T-helper 2 cell treated with Interferon-gamma antibody and Interleukin-4, amounts not matched to agents 100 ng/mL and 5 ng/mL, for 36 hours (primary cell): ENCODE measurements at regions not wholly inside any gene's neighbourhood (a gene's known extent, or its start where the extent isn't known, plus 50 kb on each side); places are given as distances from the start of the nearest gene placed in this dataset.
"Not testable (repeated sequence)": the region's sequence is repeated elsewhere in the genome, so short reads cannot be mapped to it uniquely, and the experiment has no call there.

Experiments
- intact Hi-C: fragments of 100-400 bp; cut with micrococcal nuclease; formaldehyde crosslinking; loops from one replicate; pipeline ENCODE4 v1.15.1; 2023

DNA sequence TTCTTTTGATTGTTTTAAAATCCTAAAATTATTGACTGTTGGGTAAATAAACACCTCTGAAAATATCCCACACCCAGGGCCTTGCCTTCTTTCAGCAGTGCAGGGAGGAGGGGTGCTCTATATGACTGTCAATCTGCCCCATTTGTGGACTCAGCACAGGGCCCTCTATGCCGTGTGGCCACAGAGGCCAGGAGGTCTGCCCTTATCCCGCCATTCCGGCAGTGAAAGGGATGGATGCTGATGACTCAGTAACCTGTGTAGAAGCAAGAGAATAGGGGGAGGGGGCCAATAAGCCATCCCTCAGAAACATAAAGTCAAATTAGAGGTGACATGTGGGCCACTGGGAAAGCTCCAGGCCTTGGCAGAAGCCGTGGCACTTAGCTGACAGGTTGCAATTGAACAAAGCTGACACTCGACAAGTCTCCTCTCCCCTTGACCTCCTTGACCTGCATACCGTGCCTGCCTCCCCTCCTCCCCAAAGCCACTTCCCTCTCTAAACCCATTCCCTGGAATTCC is 281.4 kb upstream of the DYNLRB2 start:
- intact Hi-C loops = no loop called here

DNA sequence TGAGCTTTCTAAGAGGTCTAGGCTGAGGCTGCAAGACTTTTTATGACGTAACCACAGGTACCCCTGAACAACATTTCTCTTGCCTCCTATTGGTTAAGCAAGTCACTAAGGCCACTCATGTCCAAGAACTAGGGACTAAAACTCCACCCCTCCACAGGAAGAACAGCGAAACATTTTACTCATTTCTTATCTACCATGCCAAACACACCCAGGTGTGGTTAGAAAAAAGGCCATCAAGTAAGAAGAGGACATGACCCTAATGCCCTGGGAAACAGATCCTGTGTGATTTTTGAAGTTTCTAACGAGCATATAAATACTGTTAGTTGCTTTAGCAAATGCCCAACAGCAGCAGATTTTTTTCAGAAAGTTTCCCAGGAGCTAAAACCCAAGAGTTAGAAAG is 282.4 kb upstream of the DYNLRB2 start:
- intact Hi-C loops = no loop called here

DNA sequence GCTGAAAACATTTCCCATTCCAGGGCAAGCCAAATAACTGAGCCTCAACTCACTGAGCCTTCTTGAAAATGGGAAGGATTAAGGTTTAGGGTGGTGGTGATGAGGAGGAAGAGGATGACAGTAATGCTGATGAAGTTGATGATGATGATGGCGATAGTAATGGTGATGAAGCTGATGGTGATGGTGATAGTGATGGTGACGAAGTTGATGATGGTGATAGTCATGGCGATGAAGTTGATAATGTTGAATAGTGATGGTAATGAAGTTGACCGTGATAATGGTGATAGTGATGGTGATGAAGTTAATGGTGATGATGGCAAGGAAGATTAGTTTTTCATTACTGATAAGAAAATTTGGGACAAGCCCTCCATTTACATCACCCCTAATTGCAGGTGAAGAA is 285.8 kb upstream of the DYNLRB2 start:
- intact Hi-C loops = no loop called here

DNA sequence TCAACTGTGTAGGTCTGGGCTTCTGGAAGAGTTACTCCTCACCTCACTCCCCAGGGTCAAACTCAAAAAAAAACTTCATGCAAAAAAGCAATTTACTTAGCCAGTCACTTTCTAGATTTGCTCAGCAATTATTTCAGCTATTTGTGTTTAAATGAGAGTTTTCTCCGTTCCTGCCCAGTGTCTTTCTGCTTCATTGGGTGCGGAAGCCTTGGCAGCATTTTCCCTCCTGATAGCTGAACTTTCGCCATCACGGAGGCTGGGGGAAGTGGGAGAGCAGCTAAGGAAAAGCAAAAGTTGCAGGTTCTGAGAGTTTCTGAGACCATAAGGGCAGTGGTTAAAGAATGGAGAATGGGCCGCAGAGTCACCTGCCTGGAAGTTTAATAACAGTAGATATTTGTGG is 287.1 kb upstream of the DYNLRB2 start:
- intact Hi-C loops = no loop called here

DNA sequence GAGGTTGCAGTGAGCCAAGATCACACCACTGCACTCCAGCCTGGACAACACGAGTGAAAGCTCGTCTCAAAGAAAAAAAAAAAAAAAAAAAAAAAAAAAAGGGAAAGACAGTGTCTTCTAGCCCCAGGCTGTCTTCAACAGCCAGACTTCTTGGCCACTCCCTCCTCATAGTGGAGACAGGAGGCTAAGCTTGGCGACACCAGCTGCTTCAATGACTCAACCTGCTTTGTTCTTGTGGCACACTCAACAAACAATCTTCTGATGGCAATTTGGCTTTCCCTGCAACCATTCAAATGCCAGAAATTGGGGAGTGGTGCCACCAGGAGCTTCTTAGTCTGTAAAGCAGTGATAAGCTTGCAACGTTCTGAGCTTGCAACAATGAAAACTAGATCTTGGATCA is 290.4 kb upstream of the DYNLRB2 start:
- intact Hi-C loops = no loop called here

DNA sequence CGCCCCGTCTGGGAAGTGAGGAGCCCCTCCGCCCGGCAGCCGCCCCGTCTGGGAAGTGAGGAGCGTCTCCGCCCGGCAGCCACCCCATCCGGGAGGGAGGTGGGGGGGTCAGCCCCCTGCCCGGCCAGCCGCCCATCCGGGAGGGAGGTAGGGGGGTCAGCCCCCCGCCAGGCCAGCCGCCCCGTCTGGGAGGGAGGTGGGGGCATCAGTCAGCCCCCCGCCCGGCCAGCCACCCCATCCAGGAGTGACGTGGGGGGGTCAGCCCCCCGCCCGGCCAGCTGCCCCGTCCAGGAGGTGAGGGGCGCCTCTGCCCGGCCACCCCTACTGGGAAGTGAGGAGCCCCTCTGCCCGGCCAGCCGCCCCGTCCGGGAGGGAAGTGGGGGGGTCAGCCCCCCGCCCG is 297.5 kb upstream of the DYNLRB2 start:
- intact Hi-C loops = not testable (repeated sequence)

DNA sequence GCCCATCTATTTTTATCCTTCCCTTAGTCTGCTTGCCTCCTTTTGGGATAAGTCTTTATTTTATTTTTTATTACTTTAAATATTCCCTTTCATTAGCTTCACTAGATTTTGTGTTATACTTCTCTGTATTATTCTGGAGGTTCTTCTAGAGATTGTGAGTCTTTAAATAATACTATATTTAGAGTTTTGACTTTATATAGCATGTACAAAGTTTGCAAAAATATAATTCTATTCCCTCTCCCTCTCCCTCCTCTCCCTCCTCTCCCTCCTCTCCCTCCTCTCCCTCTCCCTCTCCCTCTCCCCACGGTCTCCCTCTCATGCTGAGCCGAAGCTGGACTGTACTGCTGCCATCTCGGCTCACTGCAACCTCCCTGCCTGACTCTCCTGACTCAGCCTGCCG is 298.5 kb upstream of the DYNLRB2 start:
- intact Hi-C loops = not testable (repeated sequence)

DNA sequence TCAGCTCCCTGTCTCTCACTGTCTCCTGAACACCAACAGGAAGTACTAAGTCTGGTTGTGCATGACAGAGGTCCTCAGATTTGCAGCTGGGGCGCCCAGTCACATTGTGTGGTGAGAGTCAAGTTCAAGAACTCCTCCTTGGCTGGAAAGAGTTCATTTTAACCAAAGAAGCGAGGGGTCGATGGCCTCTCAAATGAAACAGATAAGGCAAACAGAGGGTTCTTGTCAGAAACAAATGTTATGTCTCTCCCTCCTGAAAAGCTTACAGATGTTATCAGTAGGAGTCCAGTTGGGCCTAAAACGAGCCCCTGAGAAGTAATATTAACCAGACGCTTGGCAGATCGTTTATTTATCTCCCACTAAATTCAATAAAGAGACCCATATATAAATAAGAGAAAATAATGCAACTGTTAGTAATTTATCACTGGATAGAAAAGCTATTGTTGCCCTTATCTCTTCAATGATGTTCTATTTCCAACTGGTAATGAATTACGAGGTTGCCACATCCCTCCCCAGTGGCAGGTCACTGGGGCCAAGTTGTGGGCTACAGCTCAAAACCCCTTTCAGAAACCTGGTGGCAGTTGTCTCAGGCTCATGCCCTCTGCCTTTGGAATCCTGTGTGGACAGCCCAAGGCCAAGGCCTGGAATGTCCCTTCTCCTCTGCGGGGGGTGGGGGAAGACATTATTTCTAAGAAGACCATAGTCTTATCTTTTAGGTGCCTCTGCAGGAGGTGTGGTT is 307.5 kb upstream of the DYNLRB2 start:
- intact Hi-C loops = no loop called here

DNA sequence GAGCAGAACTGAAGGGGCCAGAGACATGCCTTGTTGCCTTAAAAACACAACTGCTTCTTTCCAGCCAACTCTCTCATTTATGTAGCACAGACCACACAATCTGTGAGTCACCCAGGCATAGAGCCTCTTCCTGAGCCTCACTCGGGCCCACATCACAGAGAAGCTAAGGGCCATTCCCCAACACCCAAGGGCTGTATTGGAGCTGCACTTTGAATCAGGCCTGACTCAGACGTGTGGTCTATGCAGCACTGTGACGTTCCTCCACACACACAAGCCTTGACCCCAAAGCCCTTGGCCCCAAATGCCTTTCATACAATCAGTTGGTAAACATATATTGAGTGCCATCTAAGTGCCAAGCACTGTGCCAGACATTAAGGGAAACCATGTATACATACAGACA is 308.9 kb upstream of the DYNLRB2 start:
- intact Hi-C loops = no loop called here

DNA sequence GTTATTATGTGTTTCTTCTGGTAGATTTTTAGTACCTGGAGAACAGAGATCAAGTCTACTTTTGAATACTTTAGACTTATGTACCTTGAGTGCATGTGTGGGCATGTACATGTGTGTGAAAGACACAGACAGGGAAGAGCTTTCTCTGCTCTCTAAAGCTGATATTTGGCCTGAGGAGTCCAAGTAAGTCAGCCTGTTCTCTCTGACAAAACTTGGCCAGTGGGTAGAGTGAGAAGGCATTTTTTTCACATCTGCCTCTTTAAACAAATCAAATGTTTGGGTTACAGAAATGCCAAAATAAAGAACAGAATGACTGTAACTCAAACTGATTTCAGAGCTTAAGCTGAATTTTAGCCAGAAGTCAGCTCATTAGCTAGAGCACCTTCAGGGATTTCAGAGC is 309.7 kb upstream of the DYNLRB2 start:
- intact Hi-C loops = no loop called here

DNA sequence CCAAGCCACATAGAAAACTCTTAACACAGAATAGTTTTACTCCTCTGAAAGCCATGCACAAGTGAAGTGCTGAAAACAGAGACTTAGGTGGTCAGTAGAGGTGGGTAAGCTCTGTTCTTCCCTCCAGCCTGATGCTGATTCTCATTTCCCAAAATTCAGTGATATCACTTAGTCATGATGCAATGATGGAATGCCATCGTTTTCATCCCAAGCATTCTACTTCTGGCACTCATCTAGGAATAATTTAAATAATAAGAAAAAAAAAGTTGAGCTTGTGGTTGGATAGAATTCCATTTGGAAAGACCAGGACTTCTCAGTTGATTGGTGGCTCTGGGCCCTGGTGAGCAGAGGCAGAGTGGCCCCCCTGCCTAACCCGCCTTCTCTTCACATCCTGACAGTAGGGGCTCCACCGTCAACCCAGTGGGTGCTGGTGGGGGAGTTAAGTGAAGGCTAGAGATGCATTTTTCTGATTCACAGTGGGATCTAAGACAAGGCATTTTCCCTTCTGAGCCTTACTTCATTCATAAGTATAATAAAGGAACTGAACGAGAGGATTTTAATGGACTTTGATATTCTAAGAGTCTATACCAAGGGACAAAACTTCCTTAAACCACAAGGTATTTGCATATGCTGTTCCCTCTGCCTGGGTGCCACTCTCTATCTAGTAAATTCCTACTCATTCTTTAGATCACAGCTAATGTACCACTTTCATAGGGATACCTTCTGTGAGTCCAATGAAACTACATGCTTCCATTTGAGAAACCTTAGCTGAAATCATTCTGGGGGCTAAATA is 310.3 kb upstream of the DYNLRB2 start:
- intact Hi-C loops = no loop called here

DNA sequence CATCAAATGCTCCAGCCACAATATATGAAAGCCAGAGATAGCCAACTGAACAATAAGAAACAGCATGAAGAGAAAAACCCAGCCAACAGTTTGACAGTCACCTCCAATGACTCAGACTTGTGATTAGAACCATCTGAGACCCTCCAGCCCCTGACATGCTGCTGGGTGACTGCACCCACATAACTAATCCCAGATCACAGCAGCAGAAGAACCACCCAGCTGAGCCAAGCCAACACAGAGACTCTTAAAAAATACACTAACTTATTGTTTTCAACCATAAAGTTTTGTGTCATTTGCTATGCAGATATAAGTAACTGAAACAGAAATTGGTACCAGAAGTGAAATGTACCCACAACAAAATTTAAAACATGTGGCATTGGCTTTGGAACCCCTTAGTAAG is 314.3 kb upstream of the DYNLRB2 start:
- intact Hi-C loops = no loop called here

DNA sequence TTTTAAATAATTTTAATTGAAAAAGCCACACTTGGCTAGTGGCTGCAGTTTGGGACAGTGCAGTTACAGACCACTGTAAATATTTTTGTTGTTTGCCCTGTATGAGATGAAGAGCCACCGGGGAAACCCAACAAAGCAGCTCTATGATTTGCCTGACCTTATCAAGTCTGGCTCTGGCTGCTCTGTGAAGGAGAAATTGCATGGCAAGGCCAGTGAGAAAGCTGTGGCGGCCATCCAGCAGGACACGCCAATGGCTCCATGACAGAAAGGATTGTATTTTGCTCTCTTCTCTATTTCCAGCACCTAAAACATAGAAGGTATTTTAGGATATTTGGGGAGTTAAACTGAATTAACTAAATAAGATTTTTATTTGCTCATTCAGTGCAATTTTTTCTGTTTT is 330.0 kb upstream of the DYNLRB2 start:
- intact Hi-C loops = no loop called here

DNA sequence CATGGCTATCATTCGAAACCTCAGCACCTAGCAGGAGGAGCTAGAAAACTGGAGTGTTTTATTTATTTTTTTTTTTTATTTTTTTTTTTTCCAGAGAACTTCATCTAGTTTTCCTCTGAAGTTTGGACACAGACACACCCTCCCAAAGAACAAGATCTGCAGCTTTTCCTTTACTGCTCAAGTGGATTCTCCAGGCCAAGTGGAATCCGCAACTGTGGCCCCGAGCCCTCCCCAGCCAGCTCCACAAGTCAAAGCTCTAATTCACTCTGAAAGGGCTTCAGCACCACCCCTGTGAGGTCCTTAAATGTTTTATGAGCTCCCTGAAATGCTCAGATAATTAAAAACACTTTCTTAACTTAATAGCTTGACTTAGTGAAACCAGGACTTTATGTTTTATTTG is 332.1 kb upstream of the DYNLRB2 start:
- intact Hi-C loops = no loop called here

DNA sequence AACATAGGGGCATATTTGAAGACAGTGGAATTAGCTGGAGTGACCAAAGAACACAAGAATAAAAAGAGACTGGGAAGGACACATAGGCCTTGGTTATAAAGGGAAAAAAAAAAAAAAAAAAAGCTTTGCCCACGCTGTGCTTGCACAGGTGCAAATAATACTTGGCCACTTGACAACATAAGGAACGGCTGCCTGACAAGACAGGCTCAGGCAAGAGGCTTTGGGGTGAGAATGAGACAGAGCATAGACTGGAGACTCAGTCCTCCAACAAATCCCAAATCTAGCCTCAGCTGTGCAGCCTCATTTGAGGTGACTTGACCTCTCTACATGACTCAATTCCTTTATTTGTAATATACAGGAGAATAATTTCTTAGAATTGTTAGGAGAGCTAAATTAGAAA is 332.8 kb upstream of the DYNLRB2 start:
- intact Hi-C loops = no loop called here

DNA sequence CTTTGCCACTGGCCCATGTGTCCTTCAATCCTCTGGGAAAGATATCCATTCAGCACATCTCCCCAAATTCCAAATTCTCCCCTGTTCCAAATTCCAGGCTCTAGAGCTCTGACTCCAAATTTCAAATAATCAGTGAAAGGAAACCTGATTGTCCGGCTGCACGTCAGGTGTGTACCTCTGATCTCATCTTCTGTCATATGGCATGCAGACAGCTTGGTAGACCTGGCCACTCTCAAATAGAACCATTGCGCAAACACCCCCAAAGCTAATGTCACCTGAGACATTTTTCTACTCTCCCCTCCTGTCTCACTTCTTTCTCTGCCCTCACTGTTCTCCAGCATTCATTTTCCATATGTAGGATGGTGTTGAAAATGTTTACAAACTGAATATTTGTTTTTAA is 337.0 kb upstream of the DYNLRB2 start:
- intact Hi-C loops = no loop called here

DNA sequence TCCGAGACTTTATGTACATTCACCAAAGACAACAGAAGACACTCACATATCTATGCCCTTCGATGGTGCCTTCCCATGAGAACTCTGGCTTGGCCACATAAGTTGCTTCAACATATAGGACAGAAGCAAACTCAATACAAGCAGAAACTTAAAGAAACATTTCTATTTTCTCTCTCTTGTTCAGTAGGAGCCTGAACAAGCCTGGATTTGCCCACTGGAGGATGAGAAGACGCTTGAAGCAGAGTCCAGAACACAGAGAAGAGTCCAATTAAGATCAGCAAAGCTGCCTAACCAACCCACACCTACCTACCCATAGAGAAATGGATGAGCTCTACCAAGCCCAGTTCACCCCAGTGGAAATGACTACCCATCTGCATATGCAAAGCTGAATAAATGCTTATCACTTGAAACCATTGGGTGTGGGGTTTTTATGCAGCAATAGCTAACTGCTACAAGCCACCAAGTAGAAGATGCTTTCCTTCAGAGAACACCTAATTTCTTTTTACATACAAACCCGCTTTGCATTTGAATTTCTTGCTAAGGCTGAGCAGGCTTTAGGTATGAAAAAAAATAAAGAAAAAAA is 337.9 kb upstream of the DYNLRB2 start:
- intact Hi-C loops = no loop called here

DNA sequence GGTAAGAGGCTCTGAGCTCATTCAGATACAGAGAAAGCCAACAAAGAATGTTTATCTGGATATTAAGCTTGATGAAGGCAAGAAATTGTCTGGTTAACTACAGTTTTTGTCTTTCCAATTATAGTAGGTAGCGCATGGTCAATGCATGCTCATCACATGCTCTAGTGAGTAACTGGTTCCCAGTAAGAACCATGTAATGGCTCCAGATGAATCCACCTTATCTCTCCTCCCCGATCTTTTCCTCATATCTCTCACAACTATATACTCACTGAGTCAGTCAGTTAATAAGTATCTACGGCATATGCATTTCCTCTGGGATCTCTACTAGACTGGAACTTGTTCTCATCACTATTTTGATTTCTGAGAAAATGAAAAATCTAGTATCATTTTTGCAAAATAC is 340.7 kb upstream of the DYNLRB2 start:
- intact Hi-C loops = no loop called here

DNA sequence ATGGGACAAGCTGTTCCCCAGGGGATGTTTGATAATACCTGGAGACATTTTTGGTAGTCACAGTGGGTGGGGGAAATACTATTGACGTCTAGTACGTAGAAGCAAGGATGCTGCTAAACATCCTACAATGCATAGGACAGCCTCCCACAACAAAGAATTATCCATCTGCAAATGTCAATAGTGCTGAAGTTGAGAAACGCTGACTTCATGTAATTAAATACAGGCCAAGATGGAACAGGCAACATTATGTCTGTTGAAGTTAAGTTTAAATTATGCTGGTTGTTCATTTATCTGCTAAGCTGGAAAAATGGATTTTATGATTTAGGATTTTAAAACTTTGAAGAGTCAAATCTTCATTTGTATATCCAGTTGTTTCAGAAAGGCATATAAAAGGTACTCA is 341.2 kb upstream of the DYNLRB2 start:
- intact Hi-C loops = no loop called here

DNA sequence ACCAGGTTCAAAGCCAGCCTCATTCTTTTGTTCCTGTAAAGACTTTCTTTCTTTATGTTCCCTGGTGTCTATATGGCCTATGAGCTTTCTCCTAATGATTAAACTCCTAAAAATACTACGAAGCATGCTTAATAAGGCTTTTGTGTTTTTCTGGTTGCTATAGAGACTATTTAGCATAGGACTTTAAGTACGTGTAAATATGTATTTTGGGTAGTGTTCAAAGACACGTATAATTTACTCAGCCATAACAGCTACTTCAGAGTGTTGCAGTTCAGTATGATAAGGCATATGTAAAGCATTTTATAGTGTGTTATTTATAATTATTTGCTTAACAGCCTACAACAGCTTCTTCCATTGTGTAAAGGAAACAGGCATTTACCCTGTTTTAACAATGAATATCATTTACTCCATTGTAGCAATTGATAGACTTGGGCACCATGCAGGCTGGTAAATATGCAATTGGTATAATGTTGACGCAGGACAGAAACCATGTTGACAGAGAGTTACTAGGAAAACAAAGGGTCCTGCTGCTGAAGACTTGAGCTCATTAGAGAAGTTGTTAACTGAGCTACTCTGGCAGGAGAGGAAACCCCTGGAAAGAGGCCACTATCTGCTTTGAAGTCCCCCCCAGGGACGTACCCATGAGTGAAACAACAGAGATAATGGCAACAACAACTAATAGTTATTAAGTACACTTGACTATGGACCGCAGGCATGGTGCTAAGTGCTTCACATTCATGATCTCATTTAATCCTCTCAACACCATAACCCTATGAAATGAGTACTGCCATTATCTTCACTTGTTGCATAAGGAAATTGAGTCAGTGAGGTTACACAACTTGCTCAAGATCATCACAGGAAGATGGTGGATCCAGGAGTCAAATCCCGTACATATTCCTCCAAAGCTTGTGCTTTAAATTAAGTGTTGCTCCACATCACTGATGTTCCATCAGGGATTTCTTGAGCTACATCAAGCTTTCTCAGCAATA is 342.2 kb upstream of the DYNLRB2 start:
- intact Hi-C loops = no loop called here

DNA sequence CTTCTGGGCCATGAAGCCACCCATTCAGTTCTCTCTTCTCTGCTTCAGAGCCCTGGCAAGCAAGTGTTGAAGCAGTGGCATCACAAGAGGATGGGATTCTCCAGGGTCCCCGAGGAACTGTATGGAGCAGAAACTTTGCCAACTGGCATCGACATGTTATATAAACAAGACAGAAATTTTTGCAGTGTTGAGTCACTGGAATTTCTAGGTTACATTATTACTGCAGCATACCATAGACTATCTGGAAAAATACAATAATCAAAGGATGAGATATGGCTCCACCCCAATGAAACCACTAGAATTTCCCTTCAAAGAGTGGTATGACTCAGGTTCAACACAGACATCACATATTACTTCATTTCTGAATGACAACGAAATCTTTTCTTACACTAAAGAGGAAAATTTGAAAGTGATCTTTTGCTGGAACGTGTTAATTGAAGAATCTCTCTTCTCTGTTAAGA is 343.0 kb upstream of the DYNLRB2 start:
- intact Hi-C loops = no loop called here
